H1 (cell line): ENCODE measurements at regions not wholly inside any gene's neighbourhood (a gene's known extent, or its start where the extent isn't known, plus 50 kb on each side); places are given as distances from the start of the nearest gene placed in this dataset.

Source experiments
- CTCF ChIA-PET: fragments of 300-600 bp; sonication (Branson Sonifier 250); formaldehyde crosslinking; loops from one replicate; lab custom pipeline; 2021; ENCODE audit not compliant: partially characterized antibody; lab: Charles Lee
- POLR2A ChIA-PET: fragments of 300-600 bp; sonication (Branson Sonifier 250); formaldehyde crosslinking; loops from one replicate; lab custom pipeline; 2021; ENCODE audit warnings: inconsistent platforms; ENCODE audit not compliant: partially characterized antibody; lab: Charles Lee
- DNase-seq, 2 experiments: peaks; one replicate each; pipeline versions ENCODE4 v3.0.0 to v3.0.0-alpha.2; 2010 to 2022; ENCODE audit warnings: low spot score in 2 of 2, low read depth in 1 of 2, mixed read lengths in 1 of 2
- FAIRE-seq: peaks from 2 replicates; lab custom pipeline; 2011; peaks lifted over from hg19 to GRCh38; lab: Jason Lieb, UNC
- H2AFZ ChIP-seq: 2 replicates; pipeline ENCODE4 v1.8.1; 2012; ENCODE audit warnings: low read length, inconsistent platforms
- H2AK5ac ChIP-seq: 2 replicates; pipeline ENCODE4 v1.6.1; 2013; ENCODE audit warnings: low read depth, low read length
- H2BK120ac ChIP-seq: replicated peaks from 2 replicates; pipeline ENCODE3; 2013; ENCODE audit warnings: low read depth, low read length, inconsistent platforms
- H2BK12ac ChIP-seq: 2 replicates; pipeline ENCODE4 v1.6.1; 2013; ENCODE audit warnings: low read depth, low read length
- H2BK15ac ChIP-seq: 2 replicates; pipeline ENCODE4 v1.6.1; 2013; ENCODE audit warnings: low read length
- H2BK20ac ChIP-seq: 2 replicates; pipeline ENCODE4 v1.6.1; 2013; ENCODE audit warnings: low read length
- H2BK5ac ChIP-seq: 2 replicates; pipeline ENCODE4 v1.6.1; 2013; ENCODE audit warnings: low read depth, low read length
- H3K14ac ChIP-seq: 2 replicates; pipeline ENCODE4 v1.6.1; 2013; ENCODE audit warnings: inconsistent platforms; ENCODE audit not compliant: insufficient read length
- H3K18ac ChIP-seq: 2 replicates; pipeline ENCODE4 v1.6.1; 2013; ENCODE audit warnings: low read length; ENCODE audit errors: extremely low read depth
- H3K23ac ChIP-seq: 2 replicates; pipeline ENCODE4 v1.6.1; 2013; ENCODE audit warnings: inconsistent platforms; ENCODE audit not compliant: insufficient read length
- H3K23me2 ChIP-seq: 2 replicates; pipeline ENCODE4 v1.6.1; 2013; ENCODE audit warnings: low read depth, low read length
- H3K27ac ChIP-seq: 2 replicates; pipeline ENCODE4 v1.6.1; 2011; ENCODE audit warnings: low read depth, low read length, inconsistent platforms
- H3K27me3 ChIP-seq, 4 experiments: replicated peaks in 1 of 4; 1 replicate in 1 of 4; 2 replicates in 3 of 4; pipeline versions ENCODE4 v1.6.1 to v1.8.1; 2011 to 2013; ENCODE audit warnings: low read length in 3 of 4, mild to moderate bottlenecking in 3 of 4, inconsistent platforms in 2 of 4, mixed read lengths in 2 of 4, moderate library complexity in 1 of 4; ENCODE audit not compliant: control insufficient read depth in 3 of 4, insufficient read depth in 3 of 4; ENCODE audit errors: extremely low read depth in 1 of 4
- H3K36me3 ChIP-seq, 4 experiments: 2 replicates each; pipeline versions ENCODE4 v1.6.1 to v1.8.1; 2011 to 2013; ENCODE audit warnings: mild to moderate bottlenecking in 4 of 4, low read length in 3 of 4, moderate library complexity in 2 of 4, control low read depth in 1 of 4, inconsistent platforms in 1 of 4; ENCODE audit not compliant: insufficient read depth in 4 of 4, control insufficient read depth in 2 of 4
- H3K4ac ChIP-seq: replicated peaks from 2 replicates; pipeline ENCODE3; 2013; ENCODE audit warnings: low read length, low read depth, mixed read lengths, inconsistent platforms; ENCODE audit not compliant: insufficient read length
- H3K4me1 ChIP-seq, 4 experiments: replicated peaks in 1 of 4; 1 replicate in 1 of 4; 2 replicates in 3 of 4; pipeline versions ENCODE4 v1.6.1 to v1.8.1; 2011 to 2013; ENCODE audit warnings: low read length in 3 of 4, inconsistent platforms in 2 of 4, mixed read lengths in 1 of 4; ENCODE audit not compliant: insufficient read depth in 4 of 4, control insufficient read depth in 3 of 4
- H3K4me2 ChIP-seq, 2 experiments: 2 replicates each; pipeline versions ENCODE4 v1.6.1 to v1.8.1; 2011 to 2013; ENCODE audit warnings: low read depth in 2 of 2, low read length in 2 of 2, control low read depth in 1 of 2, inconsistent platforms in 1 of 2, mild to moderate bottlenecking in 1 of 2; ENCODE audit not compliant: insufficient read depth in 1 of 2
- H3K4me3 ChIP-seq, 4 experiments: fragments of 200-600, 300-600 bp in 1 of 4; sonication (generic), shearing (Covaris generic), sonication (Bioruptor Twin) in 1 of 4; 2 replicates each; pipeline versions ENCODE4 v1.5.1 to v1.8.1; 2011 to 2016; ENCODE audit warnings: low read length in 4 of 4, low read depth in 3 of 4, control low read depth in 2 of 4, inconsistent platforms in 2 of 4, mild to moderate bottlenecking in 2 of 4, mixed read lengths in 1 of 4, moderate library complexity in 1 of 4; ENCODE audit not compliant: insufficient read depth in 2 of 4; ENCODE audit errors: extremely low read depth in 1 of 4
- H3K56ac ChIP-seq: replicated peaks from 2 replicates; pipeline ENCODE3; 2013; ENCODE audit warnings: low read depth, mild to moderate bottlenecking, mixed read lengths, low read length, inconsistent platforms; ENCODE audit not compliant: insufficient read length
- H3K79me1 ChIP-seq: 2 replicates; pipeline ENCODE4 v1.6.1; 2013; ENCODE audit warnings: low read depth, low read length, control low read depth
- H3K79me2 ChIP-seq, 2 experiments: 2 replicates each; pipeline versions ENCODE4 v1.6.1 to v1.8.1; 2012 to 2013; ENCODE audit warnings: low read length in 2 of 2, mild to moderate bottlenecking in 2 of 2, inconsistent platforms in 1 of 2; ENCODE audit not compliant: insufficient read depth in 2 of 2, control insufficient read depth in 1 of 2
- H3K9ac ChIP-seq, 4 experiments: replicated peaks in 1 of 4; 1 replicate in 1 of 4; 2 replicates in 3 of 4; pipeline versions ENCODE4 v1.6.1 to v1.8.1; 2011 to 2013; ENCODE audit warnings: low read depth in 3 of 4, low read length in 3 of 4, control low read depth in 2 of 4, mild to moderate bottlenecking in 2 of 4, moderate library complexity in 2 of 4, inconsistent platforms in 1 of 4; ENCODE audit errors: extremely low read depth in 1 of 4
- H3K9me3 ChIP-seq, 2 experiments: 2 replicates each; pipeline versions ENCODE4 v1.6.1 to v1.8.1; 2012 to 2013; ENCODE audit warnings: mild to moderate bottlenecking in 2 of 2, moderate library complexity in 2 of 2, control low read depth in 1 of 2, inconsistent platforms in 1 of 2, low read depth in 1 of 2, low read length in 1 of 2, mixed read lengths in 1 of 2; ENCODE audit not compliant: insufficient read depth in 2 of 2
- H4K20me1 ChIP-seq, 2 experiments: replicated peaks in 1 of 2; 2 replicates each; pipeline versions ENCODE3 to v1.8.1; 2011 to 2013; ENCODE audit warnings: inconsistent platforms in 2 of 2, low read length in 2 of 2, mild to moderate bottlenecking in 1 of 2; ENCODE audit not compliant: insufficient read depth in 2 of 2, control insufficient read depth in 1 of 2
- H4K5ac ChIP-seq: 2 replicates; pipeline ENCODE4 v1.6.1; 2013; ENCODE audit warnings: low read length, low read depth, mixed read lengths, inconsistent platforms; ENCODE audit not compliant: insufficient read length
- H4K8ac ChIP-seq: 2 replicates; pipeline ENCODE4 v1.8.0; 2013; ENCODE audit warnings: mild to moderate bottlenecking, moderate library complexity, low read length, inconsistent platforms; ENCODE audit not compliant: insufficient read depth; ENCODE audit errors: extremely low read depth
- H4K91ac ChIP-seq: replicated peaks from 2 replicates; pipeline ENCODE3; 2013; ENCODE audit warnings: low read length, mixed read lengths, inconsistent platforms; ENCODE audit not compliant: insufficient read length
- GABPA ChIP-seq: IDR thresholded peaks from 2 replicates; pipeline ENCODE4 v1.6.1; 2011; ENCODE audit warnings: mild to moderate bottlenecking, low read length, moderate library complexity, borderline replicate concordance; ENCODE audit not compliant: insufficient read depth
- ZNF274 ChIP-seq: IDR thresholded peaks from 2 replicates; pipeline ENCODE4 v1.7.0; 2012; ENCODE audit warnings: low read length, borderline replicate concordance; ENCODE audit errors: extremely low read depth
- WGBS, 2 experiments: shearing (Covaris generic) in 1 of 2; methylation state at CpG; one replicate each; pipeline versions ENCODE4 v1.1.6 to v1.1.7; 2013 to 2015; ENCODE audit warnings: low lambda C conversion rate in 2 of 2, mixed read lengths in 2 of 2, inconsistent platforms in 1 of 2, low coverage in 1 of 2, missing lambda C conversion rate in 1 of 2; ENCODE audit not compliant: insufficient replicate concordance in 2 of 2, insufficient coverage in 1 of 2, insufficient read length in 1 of 2; ENCODE audit errors: extremely low coverage in 1 of 2, missing lambda C conversion rate in 1 of 2; 5-methylcytosine and 5-hydroxymethylcytosine counted together

DNA sequence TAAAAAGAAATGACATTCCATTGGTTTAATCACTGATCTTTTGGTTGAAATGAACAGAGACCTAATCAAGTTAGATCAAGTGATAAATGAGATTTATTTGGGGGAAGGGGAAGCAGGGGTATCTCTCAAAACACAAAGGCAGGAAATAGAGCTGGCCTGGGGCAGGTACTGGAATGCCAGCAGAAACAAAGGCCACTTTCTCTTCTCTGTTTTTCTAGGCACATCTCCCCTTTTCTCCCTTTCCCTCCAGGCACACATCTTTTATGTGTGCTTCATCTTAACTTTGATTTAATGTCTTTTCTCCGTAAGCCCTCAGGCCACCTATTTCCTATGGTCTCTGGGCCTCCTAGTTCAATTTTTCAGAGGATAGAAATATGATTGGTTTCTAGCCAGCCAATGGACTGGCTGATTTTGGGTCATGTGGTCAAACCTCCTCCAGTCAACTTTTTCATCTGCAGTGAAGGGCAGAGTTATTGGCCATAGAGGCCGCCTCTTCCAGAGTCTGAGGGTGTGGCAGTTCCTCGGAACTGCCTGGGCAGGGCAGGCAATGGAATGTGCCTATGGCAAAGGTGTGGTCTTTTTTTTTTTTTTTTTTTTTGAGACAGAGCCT lies 58.9 kb upstream of the FAM136A start:
- Histone ChIP-seq H2BK15ac (no peak overlapping the region), H2BK12ac (no peak overlapping the region), H3K23me2 (peaks cover 3% of the 10 kb centered on the region; the same call in 1 of the 2 replicates), H2BK5ac (no peak overlapping the region), H3K27ac (no peak overlapping the region), H3K79me2 (no peaks in the 10 kb centered on the region), H3K4me3 (no peak overlapping the region), H3K56ac (no peak overlapping the region), H3K4me1 (peaks cover 0 to 3% (median 0%) of the 10 kb centered on the region in 4 experiments; a peak in 1 of 7 replicates), H3K4me2 (no peak overlapping the region), H2AFZ (no peak overlapping the region), H4K8ac (no peak overlapping the region), H3K36me3 (no peaks in the 10 kb centered on the region), H4K5ac (no peak overlapping the region), H3K18ac (no peak overlapping the region), H3K4ac (no peak overlapping the region), H3K23ac (no peak overlapping the region), H3K79me1 (no peaks in the 10 kb centered on the region), H4K20me1 (no peaks in the 10 kb centered on the region), H3K27me3 (peaks cover 0 to 2% (median 0%) of the 10 kb centered on the region in 4 experiments; a peak in 1 of 7 replicates), H4K91ac (no peak overlapping the region), H2BK120ac (no peak overlapping the region), H3K9ac (no peak overlapping the region), H3K14ac (no peak overlapping the region), H2AK5ac (0 out of 2 replicates have a peak overlapping the region, but pooled peaks have one; percentile 21), H3K9me3 (no peaks in the 10 kb centered on the region), H2BK20ac (no peak overlapping the region)
- no peak for DNase-seq
- no peak for FAIRE-seq
- whole genome bisulfite sequencing, 2 experiments = 87% methylated on average over 3 of the region's 3 CpGs; no CpG with 5 or more reads in 1 of the 2 experiments
- ChIA-PET POLR2A (no interaction called here), CTCF (interaction anchor here (6.6 kb wide), 1 partner anchor 20 kb away, joined by 31 read pairs; no protein-coding TSS in a partner anchor)
- TF ChIP-seq ZNF274 = no peak
- no peak for TF ChIP-seq GABPA
